ENCODE measurements at regions not wholly inside any gene's neighbourhood (a gene's known extent, or its start where the extent isn't known, plus 50 kb on each side); places are given as distances from the start of the nearest gene placed in this dataset.

- Histone ChIP-seq H3K9me3 (ENCODE audit: control insufficient read depth, low read depth, low read length) (no peaks in the 10 kb centered on the region), H3K27me3 (ENCODE audit: control insufficient read depth, extremely low read depth, insufficient read depth, low read length) (peaks cover 81% of the 10 kb centered on the region), H3K27ac (ENCODE audit: control insufficient read depth, insufficient read depth, low read length) (no peak overlapping the region), H2AFZ (ENCODE audit: control insufficient read depth, low read length) (no peak overlapping the region), H3K36me3 (ENCODE audit: control insufficient read depth in 2 of 2, extremely low read depth in 1 of 2, insufficient read depth in 2 of 2, low read length in 2 of 2) (no peaks in the 10 kb centered on the region), H3K4me3 (ENCODE audit: control insufficient read depth in 2 of 3, extremely low read depth in 1 of 3, insufficient read depth in 2 of 3, low read depth in 1 of 3, low read length in 3 of 3) (no peak overlapping the region), H4K20me1 (ENCODE audit: control insufficient read depth, extremely low read depth, insufficient read depth, low read length) (no peaks in the 10 kb centered on the region), H3K79me2 (ENCODE audit: control insufficient read depth, insufficient read depth, low read length) (no peaks in the 10 kb centered on the region), H3K4me2 (ENCODE audit: control insufficient read depth, extremely low read depth, insufficient read depth, low read depth, low read length) (no peak overlapping the region), H3K4me1 (ENCODE audit: control insufficient read depth, extremely low read depth, insufficient read depth, low read length) (peaks cover 3% of the 10 kb centered on the region), H3K9me1 (ENCODE audit: control insufficient read depth, extremely low read depth, insufficient read depth, low read length) (no peaks in the 10 kb centered on the region), H3K9ac (ENCODE audit: control insufficient read depth, extremely low read depth, insufficient read depth, low read length) (no peak overlapping the region)
- no peak for FAIRE-seq
- dilution Hi-C loops (cut with MboI; ENCODE audit: extremely low pct_ligation_motif_present, low sequenced_read_pairs): no loop called here
- TF ChIP-seq CTCF (optimal IDR thresholded peaks at IDR 0.05 in 1 of 3, IDR thresholded peaks at IDR 0.05 in 1 of 3, conservative IDR thresholded peaks at IDR 0.05 in 1 of 3; ENCODE audit: extremely low read depth in 1 of 3, insufficient read depth in 2 of 3, low read length in 3 of 3): no peak
- TF ChIP-seq EZH2 (IDR thresholded peaks at IDR 0.05; ENCODE audit: low read length): no peak
- DNase-seq (ENCODE audit: low read depth, low spot score): no peak
Measured at GRCh38 chr17:79218825-79219200, 144.2 kb downstream of the ENGASE start.

GRCh38 chr17:79218175-79218824 is 143.7 kb downstream of the ENGASE start:
- no peak for TF ChIP-seq EZH2 (IDR thresholded peaks at IDR 0.05; ENCODE audit: low read length)
- no peak for TF ChIP-seq CTCF (optimal IDR thresholded peaks at IDR 0.05 in 1 of 3, IDR thresholded peaks at IDR 0.05 in 1 of 3, conservative IDR thresholded peaks at IDR 0.05 in 1 of 3; ENCODE audit: extremely low read depth in 1 of 3, insufficient read depth in 2 of 3, low read length in 3 of 3)
- no peak for FAIRE-seq
- dilution Hi-C loops (cut with MboI; ENCODE audit: extremely low pct_ligation_motif_present, low sequenced_read_pairs): no loop called here
- Histone ChIP-seq H3K9me1 (ENCODE audit: control insufficient read depth, extremely low read depth, insufficient read depth, low read length) (no peaks in the 10 kb centered on the region), H4K20me1 (ENCODE audit: control insufficient read depth, extremely low read depth, insufficient read depth, low read length) (no peaks in the 10 kb centered on the region), H2AFZ (ENCODE audit: control insufficient read depth, low read length) (no peak overlapping the region), H3K27ac (ENCODE audit: control insufficient read depth, insufficient read depth, low read length) (no peak overlapping the region), H3K9me3 (ENCODE audit: control insufficient read depth, low read depth, low read length) (no peaks in the 10 kb centered on the region), H3K79me2 (ENCODE audit: control insufficient read depth, insufficient read depth, low read length) (no peaks in the 10 kb centered on the region), H3K4me2 (ENCODE audit: control insufficient read depth, extremely low read depth, insufficient read depth, low read depth, low read length) (no peak overlapping the region), H3K9ac (ENCODE audit: control insufficient read depth, extremely low read depth, insufficient read depth, low read length) (no peak overlapping the region), H3K4me3 (ENCODE audit: control insufficient read depth in 2 of 3, extremely low read depth in 1 of 3, insufficient read depth in 2 of 3, low read depth in 1 of 3, low read length in 3 of 3) (no peak overlapping the region), H3K4me1 (ENCODE audit: control insufficient read depth, extremely low read depth, insufficient read depth, low read length) (peaks cover 3% of the 10 kb centered on the region), H3K36me3 (ENCODE audit: control insufficient read depth in 2 of 2, extremely low read depth in 1 of 2, insufficient read depth in 2 of 2, low read length in 2 of 2) (no peaks in the 10 kb centered on the region), H3K27me3 (ENCODE audit: control insufficient read depth, extremely low read depth, insufficient read depth, low read length) (peaks cover 81% of the 10 kb centered on the region)
- DNase-seq (ENCODE audit: low read depth, low spot score): no peak

Measured in keratinocyte (primary cell).